ENCODE measurements at regions not wholly inside any gene's neighbourhood (a gene's known extent, or its start where the extent isn't known, plus 50 kb on each side); places are given as distances from the start of the nearest gene placed in this dataset.

DNA sequence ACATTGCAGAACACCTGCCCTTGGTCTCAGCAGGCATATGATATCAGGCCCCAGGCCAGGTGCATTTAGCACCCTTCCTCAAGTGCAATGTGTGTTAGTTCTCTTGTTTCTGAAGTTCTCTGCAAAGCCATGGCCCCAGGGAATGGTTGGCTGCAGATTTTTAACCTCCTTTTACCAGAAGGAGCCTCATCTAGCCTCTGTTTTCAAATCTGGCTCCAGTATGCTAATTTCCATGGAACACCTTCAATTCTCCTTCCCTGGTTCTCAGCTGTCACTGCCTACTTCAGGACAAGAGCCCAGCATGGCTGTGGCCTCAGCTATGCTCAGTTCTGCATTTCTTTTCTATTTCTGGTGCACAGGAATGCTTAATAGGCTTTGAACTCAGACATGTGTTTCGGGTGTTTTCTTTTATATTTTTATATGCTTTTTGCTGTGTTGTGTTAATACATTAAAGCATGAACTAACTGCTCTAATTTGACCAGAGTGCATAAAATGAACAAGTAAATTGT, 51.6 kb upstream of the OGFRL1 start:
- DNase-seq (ENCODE audit: low read depth) = no peak
- no peak overlapping the region for H3K4me3 ChIP-seq (replicated peaks; ENCODE audit: low read depth, low read length)
- no peak for TF ChIP-seq CTCF (IDR thresholded peaks at IDR 0.05; ENCODE audit: low read length, missing control alignments)

DNA sequence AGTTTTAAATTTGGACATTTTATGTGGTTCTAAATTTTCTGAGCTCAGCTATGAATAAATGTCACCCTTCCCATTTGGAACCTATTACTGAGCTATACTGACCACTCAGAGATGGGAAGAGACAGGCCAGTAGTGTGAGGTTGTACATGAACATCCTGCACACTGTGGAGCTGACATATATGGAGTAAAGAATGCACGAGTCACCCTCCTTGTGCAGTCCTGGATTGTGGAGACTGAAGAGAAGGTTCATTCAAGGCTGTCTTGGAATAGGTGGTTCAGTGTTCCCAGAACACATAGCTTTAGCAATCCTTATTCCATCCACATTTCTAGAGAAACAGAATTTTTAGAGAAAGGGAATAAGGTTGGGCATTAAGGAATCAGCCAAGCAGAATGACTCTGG, 50.3 kb upstream of the OGFRL1 start:
- no peak for TF ChIP-seq CTCF (IDR thresholded peaks at IDR 0.05; ENCODE audit: low read length, missing control alignments)
- no peak overlapping the region for H3K4me3 ChIP-seq (replicated peaks; ENCODE audit: low read depth, low read length)
- peak; percentile 54 for DNase-seq (ENCODE audit: low read depth)

Measured in fibroblast of pulmonary artery (primary cell).